Thymus (tissue), 11 donors: ENCODE measurements at regions not wholly inside any gene's neighbourhood (a gene's known extent, or its start where the extent isn't known, plus 50 kb on each side); places are given as distances from the start of the nearest gene placed in this dataset.
A peak's percentile ranks its signal among the peaks of the same experiment; 100 is the strongest.

Source experiments
- DNase-seq, 9 donors: peaks; one replicate each; pipeline ENCODE4 v3.0.0-alpha.2; 2013; ENCODE audit warnings: low spot score in 9 of 9, low read depth in 6 of 9, missing footprints in 1 of 9
- H3K27ac ChIP-seq, 2 donors: one replicate each; pipeline ENCODE4 v1.5.1; 2013; ENCODE audit warnings: control low read depth in 1 of 2, low read depth in 1 of 2, low read length in 1 of 2, mild to moderate bottlenecking in 1 of 2, moderate library complexity in 1 of 2
- H3K27me3 ChIP-seq, 2 donors: one replicate each; pipeline ENCODE4 v1.5.1; 2013; ENCODE audit warnings: low read length in 1 of 2; ENCODE audit not compliant: control insufficient read depth in 2 of 2, insufficient read depth in 1 of 2
- H3K36me3 ChIP-seq, 2 donors: one replicate each; pipeline ENCODE4 v1.5.1; 2013; ENCODE audit warnings: low read length in 1 of 2, mild to moderate bottlenecking in 1 of 2, moderate library complexity in 1 of 2; ENCODE audit not compliant: control insufficient read depth in 2 of 2, insufficient read depth in 2 of 2
- H3K4me1 ChIP-seq, 2 donors: one replicate each; pipeline ENCODE4 v1.5.1; 2013; ENCODE audit warnings: low read length in 2 of 2; ENCODE audit not compliant: control insufficient read depth in 2 of 2, insufficient read depth in 2 of 2
- H3K4me3 ChIP-seq, 2 donors: one replicate each; pipeline ENCODE4 v1.5.1; 2013; ENCODE audit warnings: low read length in 2 of 2, control low read depth in 1 of 2, mild to moderate bottlenecking in 1 of 2
- H3K9me3 ChIP-seq, 2 donors: one replicate each; pipeline ENCODE4 v1.5.1; 2013; ENCODE audit warnings: low read length in 1 of 2, mild to moderate bottlenecking in 1 of 2; ENCODE audit not compliant: control insufficient read depth in 2 of 2, insufficient read depth in 1 of 2
- WGBS: extraction: QIAGEN DNeasy Blood & Tissue Kit; methylation state at CpG from one replicate; pipeline ENCODE4 v1.1.7; 2013; 5-methylcytosine and 5-hydroxymethylcytosine counted together
- donor health status: healthy.

DNA sequence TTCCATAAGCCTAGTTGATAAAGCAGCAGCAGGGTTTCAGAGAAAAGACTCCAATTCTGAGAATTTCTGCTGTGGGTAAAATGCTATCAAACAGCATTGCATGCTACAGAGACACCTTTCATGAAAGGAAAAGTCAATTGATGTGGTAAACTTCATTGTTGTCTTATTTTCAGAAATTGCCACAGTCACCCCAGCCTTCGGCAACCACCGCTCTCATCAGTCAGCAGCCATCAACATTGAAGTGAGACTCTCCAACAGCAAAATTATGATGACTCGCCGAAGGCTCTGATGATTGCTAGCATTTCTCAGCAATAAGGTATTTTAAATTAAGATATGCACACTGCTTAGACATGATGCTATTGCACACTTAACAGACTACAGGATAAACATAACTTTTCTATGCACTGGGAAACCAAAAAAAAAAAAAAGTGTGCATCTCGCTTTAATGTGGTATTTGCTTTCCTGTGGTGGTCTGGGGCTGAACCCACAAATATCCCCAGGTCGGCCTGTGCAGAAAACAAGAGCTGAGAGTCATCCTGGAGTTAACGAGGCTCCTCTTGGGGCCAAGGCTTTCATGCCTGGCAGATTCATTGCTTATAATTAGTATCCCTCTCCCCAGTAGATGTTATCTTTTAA is 192.1 kb downstream of the CTTN start:
- H3K4me1 ChIP-seq = peaks cover 0 to 2% of the 10 kb centered on the region in 2 donors
- H3K27me3 ChIP-seq = peaks cover 0 to 2% of the 10 kb centered on the region in 2 donors
- WGBS = 27% methylated on average over 7 of the region's 7 CpGs
- H3K9me3 ChIP-seq = no peaks in the 10 kb centered on the region
- H3K27ac ChIP-seq = no peak overlapping the region
- H3K36me3 ChIP-seq = no peaks in the 10 kb centered on the region
- H3K4me3 ChIP-seq = no peak overlapping the region
- DNase-seq = peak in 1 of 9 donors; percentile 21

DNA sequence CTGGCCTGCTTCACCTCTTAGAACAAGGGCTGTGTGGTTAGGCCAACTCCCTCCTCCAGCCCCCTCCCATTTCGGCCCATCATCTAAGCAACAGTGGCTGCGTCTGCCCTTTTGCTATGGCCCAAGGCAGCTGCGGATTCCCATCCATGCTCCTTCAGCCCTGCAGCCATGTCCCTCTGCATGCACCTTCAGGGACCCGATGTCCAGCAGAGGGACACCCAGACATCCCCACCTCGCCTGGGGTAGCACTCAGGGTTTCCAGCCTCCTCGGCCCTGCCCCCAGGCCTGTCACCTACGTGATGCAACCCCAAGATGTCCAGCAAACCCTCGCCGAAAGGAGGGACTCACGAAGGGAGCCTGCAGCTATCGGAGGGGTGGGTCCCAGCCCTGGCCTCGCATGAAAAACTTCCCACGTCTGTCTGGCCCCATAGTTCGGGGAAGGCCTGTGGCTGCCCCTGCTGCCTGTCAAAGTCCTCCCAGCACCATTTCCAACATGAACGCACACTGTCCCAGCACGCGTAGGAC is 194.4 kb downstream of the CTTN start:
- Histone ChIP-seq H3K4me1 (peaks cover 0 to 2% of the 10 kb centered on the region in 2 donors), H3K9me3 (no peaks in the 10 kb centered on the region), H3K27ac (no peak overlapping the region), H3K4me3 (no peak overlapping the region), H3K27me3 (no peaks in the 10 kb centered on the region), H3K36me3 (no peaks in the 10 kb centered on the region)
- WGBS = 92% methylated on average over 17 of the region's 17 CpGs
- no peak for DNase-seq

DNA sequence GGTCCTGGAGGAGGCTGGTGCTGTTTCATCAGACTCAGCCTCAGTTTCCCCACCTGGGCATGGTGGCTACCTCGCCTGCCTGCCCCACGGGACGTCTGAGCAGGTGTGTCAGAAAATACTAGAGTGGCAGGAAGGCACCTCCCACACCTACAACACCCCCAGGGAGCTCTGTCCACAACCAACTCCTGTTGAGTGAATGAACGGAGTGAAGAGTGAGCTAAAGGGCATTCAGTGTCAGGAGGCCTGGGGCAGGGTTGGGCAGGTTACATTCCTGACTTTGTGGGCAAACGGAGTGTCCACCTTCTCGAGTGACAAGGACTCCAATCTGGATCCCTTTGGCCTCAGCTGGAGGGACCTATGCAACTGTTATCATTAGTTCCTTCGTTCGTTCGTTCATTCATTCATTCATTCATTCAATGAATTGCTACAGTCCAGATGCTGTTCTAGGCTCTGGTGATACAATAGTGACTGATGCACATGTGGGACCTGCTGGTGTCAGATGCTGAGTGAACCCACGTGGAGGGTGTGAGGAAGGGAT is 195.2 kb downstream of the CTTN start:
- H3K9me3 ChIP-seq = no peaks in the 10 kb centered on the region
- no peak overlapping the region for H3K4me3 ChIP-seq
- H3K27ac ChIP-seq = no peak overlapping the region
- no peaks in the 10 kb centered on the region for H3K27me3 ChIP-seq
- DNase-seq = no peak
- H3K36me3 ChIP-seq = no peaks in the 10 kb centered on the region
- 90% methylated on average over 10 of the region's 10 CpGs for WGBS
- peaks cover 0 to 2% of the 10 kb centered on the region in 2 donors for H3K4me1 ChIP-seq

DNA sequence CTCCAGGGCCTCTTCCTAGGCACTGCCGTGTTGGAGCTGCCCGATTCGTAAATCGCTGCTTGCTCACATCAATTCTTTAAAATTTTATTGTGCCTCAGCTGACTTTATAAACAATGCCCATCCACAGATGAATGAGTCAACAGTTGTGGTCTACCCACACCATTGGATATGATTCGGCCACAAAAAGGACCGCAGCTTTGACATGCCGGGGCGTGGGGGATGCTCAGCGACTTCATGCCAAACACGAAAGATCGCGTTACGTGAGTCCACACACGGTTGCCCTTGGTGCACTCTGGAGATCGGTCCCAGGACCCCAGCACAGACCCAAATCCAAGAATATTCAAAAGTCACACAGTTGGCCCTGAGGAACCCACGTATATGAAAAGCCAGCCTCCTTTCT is 195.7 kb downstream of the CTTN start:
- no peaks in the 10 kb centered on the region for H3K27me3 ChIP-seq

DNA sequence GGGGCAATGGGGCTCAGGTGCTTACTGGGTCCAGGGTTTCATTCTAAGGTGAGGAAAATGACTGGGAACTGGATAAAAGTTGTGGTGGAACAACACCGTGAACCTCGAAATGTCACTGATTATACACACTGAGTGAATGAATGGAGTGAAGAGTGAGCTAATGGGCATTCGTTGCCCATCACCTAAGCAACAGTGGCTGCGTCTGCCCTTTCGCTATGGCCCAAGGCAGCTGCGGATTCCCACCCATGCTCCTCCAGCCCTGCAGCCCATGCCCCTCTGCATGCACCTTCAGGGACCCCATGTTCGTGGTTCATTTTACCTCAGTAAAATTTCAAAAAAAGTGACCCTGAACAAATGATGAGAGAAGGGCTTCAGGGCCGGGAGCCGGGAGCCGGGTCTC is 196.3 kb downstream of the CTTN start:
- H3K4me1 ChIP-seq = peaks cover 0 to 2% of the 10 kb centered on the region in 2 donors
- no peaks in the 10 kb centered on the region for H3K36me3 ChIP-seq
- H3K27ac ChIP-seq = no peak overlapping the region
- 91% methylated on average over 10 of the region's 10 CpGs for WGBS
- no peaks in the 10 kb centered on the region for H3K27me3 ChIP-seq
- DNase-seq = no peak
- no peaks in the 10 kb centered on the region for H3K9me3 ChIP-seq
- H3K4me3 ChIP-seq = no peak overlapping the region

More for the DNA sequence above, 195.7 kb downstream of the CTTN start:
- peaks cover 0 to 2% of the 10 kb centered on the region in 2 donors for H3K4me1 ChIP-seq
- 96% methylated on average over 16 of the region's 16 CpGs for WGBS
- H3K4me3 ChIP-seq = no peak overlapping the region
- H3K36me3 ChIP-seq = no peaks in the 10 kb centered on the region
- H3K9me3 ChIP-seq = no peaks in the 10 kb centered on the region
- DNase-seq = no peak
- H3K27ac ChIP-seq = no peak overlapping the region

DNA sequence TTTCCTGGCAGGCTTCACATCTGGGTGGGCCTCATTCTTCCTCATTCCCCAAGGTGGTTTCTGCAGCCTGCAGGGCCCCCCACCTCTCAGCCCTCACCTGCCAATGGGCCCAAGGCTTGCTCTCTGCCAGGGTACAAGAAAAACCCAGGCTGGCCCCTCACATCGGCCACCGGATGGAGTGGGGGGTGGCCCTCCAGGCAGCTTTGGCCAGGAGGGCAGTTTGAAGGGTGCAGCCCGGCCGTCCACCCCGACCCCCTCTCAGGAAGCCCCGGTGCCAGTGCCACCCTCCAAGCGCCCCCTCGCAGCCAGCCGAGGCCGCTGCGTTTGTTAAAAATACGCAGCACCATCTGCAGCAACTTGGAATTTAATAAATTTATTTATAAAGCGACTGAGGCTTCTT is 196.7 kb downstream of the CTTN start:
- no peak for DNase-seq
- whole genome bisulfite sequencing = 93% methylated on average over 13 of the region's 13 CpGs
- H3K36me3 ChIP-seq = no peaks in the 10 kb centered on the region
- peaks cover 0 to 2% of the 10 kb centered on the region in 2 donors for H3K4me1 ChIP-seq
- no peaks in the 10 kb centered on the region for H3K9me3 ChIP-seq
- no peak overlapping the region for H3K27ac ChIP-seq
- H3K4me3 ChIP-seq = no peak overlapping the region
- H3K27me3 ChIP-seq = no peaks in the 10 kb centered on the region

DNA sequence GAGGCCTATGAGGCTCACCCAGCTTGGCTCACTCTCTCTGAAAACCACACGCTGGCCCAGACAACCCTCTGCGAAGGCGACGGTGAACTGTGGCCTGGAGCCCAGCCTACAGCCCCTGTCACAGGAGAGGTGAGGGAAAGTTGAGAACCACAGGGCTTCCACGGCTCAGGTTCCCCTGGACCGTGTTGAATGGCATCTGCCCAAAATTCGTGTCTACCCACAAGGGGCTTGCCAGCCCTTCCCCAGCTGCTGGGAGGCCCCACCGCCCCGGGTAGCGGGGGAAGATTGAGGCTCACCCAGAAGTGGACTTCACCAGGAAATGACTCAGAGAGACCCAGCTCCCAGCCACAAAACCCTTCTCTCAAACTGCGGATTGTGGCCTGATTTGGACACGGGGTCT is 197.1 kb downstream of the CTTN start:
- Histone ChIP-seq H3K27ac (no peak overlapping the region), H3K4me3 (no peak overlapping the region), H3K9me3 (no peaks in the 10 kb centered on the region), H3K27me3 (no peaks in the 10 kb centered on the region), H3K36me3 (no peaks in the 10 kb centered on the region), H3K4me1 (peaks cover 0 to 2% of the 10 kb centered on the region in 2 donors)
- DNase-seq = no peak
- WGBS = 49% methylated on average over 12 of the region's 12 CpGs

DNA sequence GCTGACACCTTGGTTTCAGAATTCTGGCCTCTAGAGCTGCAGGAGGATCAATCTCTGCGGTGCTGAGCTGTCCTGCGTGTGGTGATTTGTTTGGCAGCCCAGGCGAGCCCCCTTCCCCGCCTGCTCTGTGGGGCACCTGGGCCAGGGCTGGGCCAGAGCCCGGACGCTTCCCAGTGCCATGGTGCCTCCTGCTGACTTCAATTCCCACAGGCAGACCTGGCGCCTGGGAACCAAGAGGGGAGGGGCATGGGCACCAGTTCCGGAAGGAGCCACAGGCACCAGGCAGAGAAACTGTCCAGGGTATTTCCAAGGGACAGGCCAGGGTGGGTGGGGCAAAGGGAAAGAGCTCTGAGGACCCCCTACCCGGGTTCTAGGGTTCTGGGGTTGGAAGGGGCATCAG is 197.8 kb downstream of the CTTN start:
- no peaks in the 10 kb centered on the region for H3K27me3 ChIP-seq
- 90% methylated on average over 9 of the region's 9 CpGs for WGBS
- H3K4me3 ChIP-seq = no peak overlapping the region
- H3K9me3 ChIP-seq = no peaks in the 10 kb centered on the region
- no peaks in the 10 kb centered on the region for H3K36me3 ChIP-seq
- H3K4me1 ChIP-seq = no peaks in the 10 kb centered on the region
- DNase-seq = no peak
- no peak overlapping the region for H3K27ac ChIP-seq

DNA sequence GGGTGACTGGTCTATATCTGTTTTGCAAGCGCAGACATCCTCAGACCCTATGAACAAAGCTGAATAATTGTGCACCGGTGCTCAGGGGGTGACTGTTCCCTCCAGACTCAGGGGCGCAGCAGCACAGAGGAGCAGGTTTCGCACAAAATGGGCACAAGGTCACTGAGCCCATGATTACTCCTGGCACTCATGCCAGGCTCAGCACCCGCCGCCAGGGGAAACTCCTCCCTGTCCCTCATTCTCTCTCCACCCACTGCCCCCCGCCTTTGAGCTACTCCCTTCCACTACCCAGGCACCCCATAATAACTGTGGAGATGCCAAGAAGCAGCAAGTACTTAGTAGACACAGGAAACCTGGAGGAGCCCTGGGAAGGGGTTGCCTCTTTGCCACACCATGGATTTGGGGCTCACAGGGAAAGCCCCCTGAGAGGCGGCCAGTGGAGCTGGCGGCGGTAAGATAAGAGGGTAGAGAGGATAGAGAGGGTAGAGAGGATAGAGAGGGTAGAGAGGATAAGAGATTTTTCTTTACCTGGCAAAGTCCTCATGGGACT is 198.8 kb downstream of the CTTN start:
- H3K36me3 ChIP-seq = no peaks in the 10 kb centered on the region
- no peaks in the 10 kb centered on the region for H3K4me1 ChIP-seq
- no peaks in the 10 kb centered on the region for H3K9me3 ChIP-seq
- H3K27ac ChIP-seq = no peak overlapping the region
- no peak overlapping the region for H3K4me3 ChIP-seq
- no peak for DNase-seq
- H3K27me3 ChIP-seq = no peaks in the 10 kb centered on the region
- WGBS = 98% methylated on average over 10 of the region's 10 CpGs
